Subcutaneous abdominal adipose tissue (tissue), 5 donors: ENCODE measurements at regions not wholly inside any gene's neighbourhood (a gene's known extent, or its start where the extent isn't known, plus 50 kb on each side); places are given as distances from the start of the nearest gene placed in this dataset.

Experiments used
- H3K27ac ChIP-seq: one replicate; pipeline ENCODE4 v1.7.0; 2013; ENCODE audit warnings: low read depth, mild to moderate bottlenecking, inconsistent platforms, low read length, moderate library complexity
- H3K27me3 ChIP-seq, 5 donors: one replicate each; pipeline ENCODE4 v1.7.0; 2013; ENCODE audit warnings: low read length in 5 of 5, inconsistent platforms in 1 of 5; ENCODE audit not compliant: control insufficient read depth in 5 of 5, insufficient read depth in 4 of 5
- H3K36me3 ChIP-seq, 5 donors: one replicate each; pipeline ENCODE4 v1.7.0; 2013; ENCODE audit warnings: low read length in 5 of 5; ENCODE audit not compliant: control insufficient read depth in 5 of 5, insufficient read depth in 5 of 5
- H3K4me1 ChIP-seq, 5 donors: one replicate each; pipeline ENCODE4 v1.7.0; 2013; ENCODE audit warnings: low read length in 5 of 5, mild to moderate bottlenecking in 3 of 5, moderate library complexity in 1 of 5; ENCODE audit not compliant: control insufficient read depth in 5 of 5, insufficient read depth in 5 of 5
- H3K4me3 ChIP-seq, 5 donors: one replicate each; pipeline ENCODE4 v1.7.0; 2013; ENCODE audit warnings: low read length in 5 of 5, low read depth in 1 of 5
- H3K9ac ChIP-seq, 5 donors: one replicate each; pipeline ENCODE4 v1.7.0; 2013; ENCODE audit warnings: low read length in 5 of 5, mild to moderate bottlenecking in 4 of 5, moderate library complexity in 3 of 5
- H3K9me3 ChIP-seq, 5 donors: one replicate each; pipeline ENCODE4 v1.7.0; 2013; ENCODE audit warnings: low read length in 5 of 5; ENCODE audit not compliant: control insufficient read depth in 5 of 5
- donor health status: healthy.
- donor health status: healthy.
- donor health status: healthy.
- donor health status: healthy.
- donor health status: healthy.

- Histone ChIP-seq H3K27me3 (no peaks in the 10 kb centered on the region), H3K36me3 (no peaks in the 10 kb centered on the region), H3K27ac (no peak overlapping the region), H3K9ac (no peak overlapping the region), H3K4me1 (no peaks in the 10 kb centered on the region), H3K4me3 (no peak overlapping the region), H3K9me3 (peaks cover 0 to 2% (median 0%) of the 10 kb centered on the region in 5 donors)
Observed at GRCh38 chr15:94041746-94042145, 189.6 kb upstream of the MCTP2 start.

GRCh38 chr15:94040541-94041248 lies 190.7 kb upstream of the MCTP2 start:
- Histone ChIP-seq H3K36me3 (no peaks in the 10 kb centered on the region), H3K9me3 (peaks cover 0 to 2% (median 0%) of the 10 kb centered on the region in 5 donors), H3K4me3 (no peak overlapping the region), H3K4me1 (no peaks in the 10 kb centered on the region), H3K27ac (no peak overlapping the region), H3K27me3 (no peaks in the 10 kb centered on the region), H3K9ac (no peak overlapping the region)

GRCh38 chr15:94036156-94036555 lies 195.2 kb upstream of the MCTP2 start:
- Histone ChIP-seq H3K9me3 (no peaks in the 10 kb centered on the region), H3K27ac (no peak overlapping the region), H3K4me3 (no peak overlapping the region), H3K27me3 (no peaks in the 10 kb centered on the region), H3K36me3 (no peaks in the 10 kb centered on the region), H3K4me1 (peaks cover 0 to 18% (median 4%) of the 10 kb centered on the region in 5 donors), H3K9ac (no peak overlapping the region)

- Histone ChIP-seq H3K4me1 (peaks cover 0 to 18% (median 4%) of the 10 kb centered on the region in 5 donors), H3K27ac (no peak overlapping the region), H3K27me3 (no peaks in the 10 kb centered on the region), H3K9ac (no peak overlapping the region), H3K9me3 (no peaks in the 10 kb centered on the region), H3K36me3 (no peaks in the 10 kb centered on the region), H3K4me3 (no peak overlapping the region)
Observed at GRCh38 chr15:94033683-94034020, 197.7 kb upstream of the MCTP2 start.

- Histone ChIP-seq H3K27me3 (no peaks in the 10 kb centered on the region), H3K27ac (no peak overlapping the region), H3K4me1 (peaks cover 0 to 18% (median 4%) of the 10 kb centered on the region in 5 donors), H3K36me3 (no peaks in the 10 kb centered on the region), H3K9ac (no peak overlapping the region), H3K9me3 (no peaks in the 10 kb centered on the region), H3K4me3 (peak overlapping the region in 1 of 5 donors; percentile 11)
Observed at GRCh38 chr15:94033014-94033682, 198.2 kb upstream of the MCTP2 start.

GRCh38 chr15:94032571-94032970 lies 198.8 kb upstream of the MCTP2 start:
- Histone ChIP-seq H3K4me3 (no peak overlapping the region), H3K27ac (no peak overlapping the region), H3K9me3 (no peaks in the 10 kb centered on the region), H3K36me3 (no peaks in the 10 kb centered on the region), H3K9ac (no peak overlapping the region), H3K4me1 (peaks cover 0 to 18% (median 4%) of the 10 kb centered on the region in 5 donors), H3K27me3 (no peaks in the 10 kb centered on the region)

GRCh38 chr15:94031072-94031471 lies 200.3 kb upstream of the MCTP2 start:
- H3K36me3 ChIP-seq = no peaks in the 10 kb centered on the region
- no peak overlapping the region for H3K4me3 ChIP-seq
- H3K9ac ChIP-seq = no peak overlapping the region
- H3K27me3 ChIP-seq = no peaks in the 10 kb centered on the region
- no peaks in the 10 kb centered on the region for H3K9me3 ChIP-seq
- H3K27ac ChIP-seq = no peak overlapping the region
- H3K4me1 ChIP-seq = peaks cover 0 to 23% (median 4%) of the 10 kb centered on the region in 5 donors

- Histone ChIP-seq H3K27ac (no peak overlapping the region), H3K9me3 (no peaks in the 10 kb centered on the region), H3K4me3 (no peak overlapping the region), H3K4me1 (peaks cover 0 to 23% (median 4%) of the 10 kb centered on the region in 5 donors), H3K27me3 (no peaks in the 10 kb centered on the region), H3K9ac (no peak overlapping the region), H3K36me3 (no peaks in the 10 kb centered on the region)
Observed at GRCh38 chr15:94029495-94029894, 201.9 kb upstream of the MCTP2 start.

- Histone ChIP-seq H3K36me3 (no peaks in the 10 kb centered on the region), H3K9me3 (no peaks in the 10 kb centered on the region), H3K9ac (no peak overlapping the region), H3K4me3 (no peak overlapping the region), H3K4me1 (peaks cover 1 to 27% (median 6%) of the 10 kb centered on the region in 5 donors), H3K27me3 (no peaks in the 10 kb centered on the region), H3K27ac (no peak overlapping the region)
Observed at GRCh38 chr15:94028809-94029208, 202.6 kb upstream of the MCTP2 start.

- H3K4me1 ChIP-seq = peaks cover 3 to 27% (median 6%) of the 10 kb centered on the region in 5 donors
- H3K9ac ChIP-seq = no peak overlapping the region
- H3K27me3 ChIP-seq = no peaks in the 10 kb centered on the region
- no peaks in the 10 kb centered on the region for H3K36me3 ChIP-seq
- no peak overlapping the region for H3K27ac ChIP-seq
- H3K4me3 ChIP-seq = no peak overlapping the region
- H3K9me3 ChIP-seq = no peaks in the 10 kb centered on the region
Observed at GRCh38 chr15:94028121-94028520, 203.2 kb upstream of the MCTP2 start.
